Neural progenitor cell (in vitro differentiated cells): ENCODE measurements at regions not wholly inside any gene's neighbourhood (a gene's known extent, or its start where the extent isn't known, plus 50 kb on each side); places are given as distances from the start of the nearest gene placed in this dataset.

Source experiments
- DNase-seq: peaks from one replicate; pipeline ENCODE4 v3.0.0-alpha.2; 2016; ENCODE audit warnings: low spot score
- H2AFZ ChIP-seq: fragments of 200-600 bp; sonication (generic); replicated peaks from 2 replicates; pipeline ENCODE4 v1.6.1; 2016; ENCODE audit warnings: antibody characterized with exemption
- H3F3A ChIP-seq: fragments of 200-600 bp; sonication (generic); 2 replicates; pipeline ENCODE4 v1.6.1; 2016; ENCODE audit warnings: antibody characterized with exemption, low read depth
- H3K27ac ChIP-seq: fragments of 200-600 bp; sonication (generic); 2 replicates; pipeline ENCODE4 v1.5.1; 2016; ENCODE audit warnings: mild to moderate bottlenecking
- H3K27me3 ChIP-seq: fragments of 200-600 bp; sonication (generic); 2 replicates; pipeline ENCODE4 v1.6.1; 2016; ENCODE audit warnings: mild to moderate bottlenecking, moderate library complexity
- H3K36me3 ChIP-seq: fragments of 200-600 bp; sonication (generic); 2 replicates; pipeline ENCODE4 v1.5.1; 2016
- H3K4me1 ChIP-seq: fragments of 200-600 bp; sonication (generic); 2 replicates; pipeline ENCODE4 v1.6.1; 2016; ENCODE audit warnings: mixed run types
- H3K4me2 ChIP-seq: fragments of 200-600 bp; sonication (generic); 2 replicates; pipeline ENCODE4 v1.6.1; 2016
- H3K4me3 ChIP-seq: fragments of 200-600 bp; sonication (generic); 2 replicates; pipeline ENCODE4 v1.5.1; 2016
- H3K79me2 ChIP-seq: fragments of 200-600 bp; sonication (generic); 2 replicates; pipeline ENCODE4 v1.6.1; 2016; ENCODE audit warnings: low read depth
- H3K9ac ChIP-seq: fragments of 200-600 bp; sonication (generic); 2 replicates; pipeline ENCODE4 v1.6.1; 2016
- H3K9me3 ChIP-seq: fragments of 200-600 bp; sonication (generic); 2 replicates; pipeline ENCODE4 v1.5.1; 2016; ENCODE audit warnings: low read depth
- H4K20me1 ChIP-seq: fragments of 200-600 bp; sonication (generic); 2 replicates; pipeline ENCODE4 v1.6.1; 2016; ENCODE audit warnings: low read depth
- H3K27ac Mint-ChIP-seq: 3 replicates; pipeline ENCODE4 v1.8.0; 2021; ENCODE audit warnings: mixed read lengths
- H3K27me3 Mint-ChIP-seq: 2 replicates; pipeline ENCODE4 v1.8.0; 2022; ENCODE audit warnings: low read depth, mild to moderate bottlenecking, inconsistent platforms, moderate library complexity, mixed read lengths; ENCODE audit not compliant: insufficient read depth
- H3K36me3 Mint-ChIP-seq: 3 replicates; pipeline ENCODE4 v1.8.0; 2021; ENCODE audit warnings: mixed read lengths
- H3K4me1 Mint-ChIP-seq: 3 replicates; pipeline ENCODE4 v1.8.0; 2021; ENCODE audit warnings: mixed read lengths
- H3K4me3 Mint-ChIP-seq: 3 replicates; pipeline ENCODE4 v1.8.0; 2021; ENCODE audit warnings: mild to moderate bottlenecking, moderate library complexity, mixed read lengths
- H3K9me3 Mint-ChIP-seq: 3 replicates; pipeline ENCODE4 v1.8.0; 2020; ENCODE audit warnings: mixed read lengths
- EZH2 ChIP-seq: fragments of 200-600 bp; sonication (generic); IDR thresholded peaks from 2 replicates; pipeline ENCODE4 v1.6.1; 2017; ENCODE audit warnings: antibody characterized with exemption, mild to moderate bottlenecking, moderate library complexity
- EZH2phosphoT487 ChIP-seq: fragments of 200-600 bp; sonication (generic); IDR thresholded peaks from 2 replicates; pipeline ENCODE4 v1.6.1; 2017; ENCODE audit warnings: antibody characterized with exemption
- TF ChIP-seq, protein P1 (sequence below): fragments of 200-600 bp; sonication (generic); IDR thresholded peaks from 2 replicates; pipeline ENCODE4 v1.5.1; 2017; ENCODE audit warnings: antibody characterized with exemption, mild to moderate bottlenecking

- Histone ChIP-seq H3K27me3 (no peaks in the 10 kb centered on the region), H2AFZ (peak overlapping the region; percentile 36), H3K79me2 (no peaks in the 10 kb centered on the region), H3F3A (no peaks in the 10 kb centered on the region), H3K9ac (no peak overlapping the region), H3K27ac (no peak overlapping the region), H4K20me1 (no peaks in the 10 kb centered on the region), H3K4me2 (no peak overlapping the region), H3K4me1 (peaks cover 7% of the 10 kb centered on the region), H3K36me3 (no peaks in the 10 kb centered on the region), H3K9me3 (no peaks in the 10 kb centered on the region), H3K4me3 (no peak overlapping the region)
- Mint-ChIP-seq H3K4me3 (no peak overlapping the region), H3K4me1 (peaks cover 20% of the 10 kb centered on the region), H3K27ac (no peak overlapping the region), H3K36me3 (no peaks in the 10 kb centered on the region), H3K9me3 (no peaks in the 10 kb centered on the region), H3K27me3 (no peaks in the 10 kb centered on the region)
- no peak for DNase-seq
- no peak for TF ChIP-seq EZH2phosphoT487
- TF ChIP-seq EZH2 = no peak
- TF ChIP-seq, protein P1, sequence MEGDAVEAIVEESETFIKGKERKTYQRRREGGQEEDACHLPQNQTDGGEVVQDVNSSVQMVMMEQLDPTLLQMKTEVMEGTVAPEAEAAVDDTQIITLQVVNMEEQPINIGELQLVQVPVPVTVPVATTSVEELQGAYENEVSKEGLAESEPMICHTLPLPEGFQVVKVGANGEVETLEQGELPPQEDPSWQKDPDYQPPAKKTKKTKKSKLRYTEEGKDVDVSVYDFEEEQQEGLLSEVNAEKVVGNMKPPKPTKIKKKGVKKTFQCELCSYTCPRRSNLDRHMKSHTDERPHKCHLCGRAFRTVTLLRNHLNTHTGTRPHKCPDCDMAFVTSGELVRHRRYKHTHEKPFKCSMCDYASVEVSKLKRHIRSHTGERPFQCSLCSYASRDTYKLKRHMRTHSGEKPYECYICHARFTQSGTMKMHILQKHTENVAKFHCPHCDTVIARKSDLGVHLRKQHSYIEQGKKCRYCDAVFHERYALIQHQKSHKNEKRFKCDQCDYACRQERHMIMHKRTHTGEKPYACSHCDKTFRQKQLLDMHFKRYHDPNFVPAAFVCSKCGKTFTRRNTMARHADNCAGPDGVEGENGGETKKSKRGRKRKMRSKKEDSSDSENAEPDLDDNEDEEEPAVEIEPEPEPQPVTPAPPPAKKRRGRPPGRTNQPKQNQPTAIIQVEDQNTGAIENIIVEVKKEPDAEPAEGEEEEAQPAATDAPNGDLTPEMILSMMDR = no peak
Observed at GRCh38 chr12:19964549-19964948, 403.8 kb upstream of the PDE3A start.

- Mint-ChIP-seq H3K27ac (no peak overlapping the region), H3K4me1 (peaks cover 26% of the 10 kb centered on the region), H3K36me3 (no peaks in the 10 kb centered on the region), H3K27me3 (no peaks in the 10 kb centered on the region), H3K4me3 (no peak overlapping the region), H3K9me3 (no peaks in the 10 kb centered on the region)
- H3F3A ChIP-seq = no peaks in the 10 kb centered on the region
- H3K9ac ChIP-seq = no peak overlapping the region
- peaks cover 7% of the 10 kb centered on the region for H3K4me1 ChIP-seq
- H4K20me1 ChIP-seq = no peaks in the 10 kb centered on the region
- no peaks in the 10 kb centered on the region for H3K27me3 ChIP-seq
- H3K79me2 ChIP-seq = no peaks in the 10 kb centered on the region
- H3K9me3 ChIP-seq = no peaks in the 10 kb centered on the region
- no peak overlapping the region for H3K27ac ChIP-seq
- no peak for DNase-seq
- H3K36me3 ChIP-seq = no peaks in the 10 kb centered on the region
- H3K4me3 ChIP-seq = no peak overlapping the region
- no peak for TF ChIP-seq EZH2phosphoT487
- no peak for TF ChIP-seq EZH2
- H3K4me2 ChIP-seq = no peak overlapping the region
- H2AFZ ChIP-seq = peak overlapping the region; percentile 32
Observed at GRCh38 chr12:19965196-19966038, 402.9 kb upstream of the PDE3A start.

DNA sequence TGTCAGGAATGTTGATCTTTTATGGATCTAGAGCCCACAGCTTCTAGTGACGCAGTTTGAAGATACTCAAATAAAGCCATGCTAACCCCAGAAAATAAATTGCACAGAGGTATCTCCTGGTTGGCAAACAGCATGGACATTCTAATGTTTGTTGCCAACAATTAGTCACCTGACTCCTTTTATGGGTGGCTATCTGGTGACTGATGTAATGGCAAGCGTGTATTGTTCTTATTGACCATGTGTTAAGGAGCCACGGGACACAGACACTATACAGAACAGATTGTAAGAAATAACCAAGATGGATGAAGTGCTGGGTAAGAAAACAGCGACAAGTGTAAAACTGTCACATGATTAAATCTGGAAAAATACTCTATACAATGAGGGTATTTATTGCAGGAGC is 401.3 kb upstream of the PDE3A start:
- H3K4me1 Mint-ChIP-seq = peaks cover 40% of the 10 kb centered on the region
- no peak overlapping the region for H3K4me3 ChIP-seq

More for the DNA sequence above, 401.3 kb upstream of the PDE3A start:
- Histone ChIP-seq H3K36me3 (no peaks in the 10 kb centered on the region), H3F3A (no peaks in the 10 kb centered on the region), H3K27ac (no peak overlapping the region), H3K9me3 (no peaks in the 10 kb centered on the region), H4K20me1 (no peaks in the 10 kb centered on the region), H3K4me1 (peaks cover 15% of the 10 kb centered on the region), H3K79me2 (no peaks in the 10 kb centered on the region), H3K9ac (no peak overlapping the region), H3K4me2 (no peak overlapping the region), H3K27me3 (no peaks in the 10 kb centered on the region), H2AFZ (peak overlapping the region; percentile 36)
- Mint-ChIP-seq H3K9me3 (no peaks in the 10 kb centered on the region), H3K36me3 (no peaks in the 10 kb centered on the region), H3K27me3 (no peaks in the 10 kb centered on the region), H3K27ac (peak overlapping the region; percentile 88), H3K4me3 (no peak overlapping the region)
- DNase-seq = no peak
- TF ChIP-seq EZH2 (no peak), EZH2phosphoT487 (no peak)
- TF ChIP-seq, protein P1 = no peak
